ENCODE measurements at regions not wholly inside any gene's neighbourhood (a gene's known extent, or its start where the extent isn't known, plus 50 kb on each side); places are given as distances from the start of the nearest gene placed in this dataset.

GRCh38 chr6:85892346-85892745, 249.7 kb upstream of the SYNCRIP start:
- TF ChIP-seq BHLHE40 (IDR thresholded peaks at IDR 0.05; ENCODE audit: borderline replicate concordance) (no peak), ELF4 (IDR thresholded peaks at IDR 0.05) (no peak), FOXM1 (IDR thresholded peaks at IDR 0.05; ENCODE audit: borderline replicate concordance) (no peak), SP1 (IDR thresholded peaks at IDR 0.05) (no peak), SUZ12 (IDR thresholded peaks at IDR 0.05) (no peak)
- TF ChIP-seq, protein P1, sequence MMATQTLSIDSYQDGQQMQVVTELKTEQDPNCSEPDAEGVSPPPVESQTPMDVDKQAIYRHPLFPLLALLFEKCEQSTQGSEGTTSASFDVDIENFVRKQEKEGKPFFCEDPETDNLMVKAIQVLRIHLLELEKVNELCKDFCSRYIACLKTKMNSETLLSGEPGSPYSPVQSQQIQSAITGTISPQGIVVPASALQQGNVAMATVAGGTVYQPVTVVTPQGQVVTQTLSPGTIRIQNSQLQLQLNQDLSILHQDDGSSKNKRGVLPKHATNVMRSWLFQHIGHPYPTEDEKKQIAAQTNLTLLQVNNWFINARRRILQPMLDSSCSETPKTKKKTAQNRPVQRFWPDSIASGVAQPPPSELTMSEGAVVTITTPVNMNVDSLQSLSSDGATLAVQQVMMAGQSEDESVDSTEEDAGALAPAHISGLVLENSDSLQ (IDR thresholded peaks at IDR 0.05) = no peak

All from HEK293T (cell line).